H9 (cell line): ENCODE measurements at regions not wholly inside any gene's neighbourhood (a gene's known extent, or its start where the extent isn't known, plus 50 kb on each side); places are given as distances from the start of the nearest gene placed in this dataset.

Source experiments
- DNase-seq: peaks from one replicate; pipeline ENCODE4 v3.0.0-alpha.2; 2017
- H2AFZ ChIP-seq: one replicate; pipeline ENCODE4 v1.6.1; 2013; ENCODE audit warnings: mild to moderate bottlenecking, low read length, control low read depth, moderate library complexity
- H2AK5ac ChIP-seq: 2 replicates; pipeline ENCODE4 v1.6.1; 2013; ENCODE audit warnings: low read length, control low read depth, mixed read lengths; ENCODE audit not compliant: insufficient read length
- H2BK120ac ChIP-seq: one replicate; pipeline ENCODE4 v1.6.1; 2013; ENCODE audit warnings: low read depth, mild to moderate bottlenecking, low read length, control low read depth, inconsistent platforms; ENCODE audit not compliant: poor library complexity, severe bottlenecking
- H2BK12ac ChIP-seq: 2 replicates; pipeline ENCODE4 v1.6.1; 2013; ENCODE audit warnings: low read length, control low read depth, mixed read lengths, low read depth; ENCODE audit not compliant: insufficient read length
- H2BK15ac ChIP-seq: 2 replicates; pipeline ENCODE4 v1.6.1; 2013; ENCODE audit warnings: low read depth, low read length, control low read depth
- H2BK20ac ChIP-seq: one replicate; pipeline ENCODE4 v1.6.1; 2013; ENCODE audit warnings: low read depth, mild to moderate bottlenecking, low read length, control low read depth, inconsistent platforms; ENCODE audit not compliant: poor library complexity, severe bottlenecking
- H2BK5ac ChIP-seq: 2 replicates; pipeline ENCODE4 v1.6.1; 2013; ENCODE audit warnings: low read length, control low read depth, mixed read lengths; ENCODE audit not compliant: insufficient read length
- H3K14ac ChIP-seq: 2 replicates; pipeline ENCODE4 v1.6.1; 2013; ENCODE audit warnings: low read length, control low read depth; ENCODE audit not compliant: insufficient read depth
- H3K18ac ChIP-seq: 2 replicates; pipeline ENCODE4 v1.6.1; 2013; ENCODE audit warnings: low read depth, mild to moderate bottlenecking, mixed read lengths, low read length, control low read depth; ENCODE audit not compliant: insufficient read length
- H3K23ac ChIP-seq: 2 replicates; pipeline ENCODE4 v1.6.1; 2013; ENCODE audit warnings: low read length, control low read depth, mixed read lengths, low read depth; ENCODE audit not compliant: insufficient read length
- H3K23me2 ChIP-seq: 2 replicates; pipeline ENCODE4 v1.6.1; 2013; ENCODE audit warnings: low read depth, mild to moderate bottlenecking, mixed read lengths, low read length, control low read depth; ENCODE audit not compliant: insufficient read length, poor library complexity, severe bottlenecking
- H3K27ac ChIP-seq: 2 replicates; pipeline ENCODE4 v1.5.1; 2013; ENCODE audit warnings: low read length, control low read depth, mixed read lengths, low read depth; ENCODE audit not compliant: insufficient read length
- H3K27me3 ChIP-seq: 2 replicates; pipeline ENCODE4 v1.6.1; 2013; ENCODE audit warnings: low read length, control low read depth, inconsistent platforms; ENCODE audit not compliant: insufficient read depth
- H3K4ac ChIP-seq: 2 replicates; pipeline ENCODE4 v1.6.1; 2013; ENCODE audit warnings: low read depth, mild to moderate bottlenecking, control low read depth, inconsistent platforms, low read length, moderate library complexity
- H3K4me1 ChIP-seq: 2 replicates; pipeline ENCODE4 v1.6.1; 2013; ENCODE audit warnings: low read length, control low read depth, inconsistent platforms; ENCODE audit not compliant: insufficient read depth
- H3K4me2 ChIP-seq: 2 replicates; pipeline ENCODE4 v1.6.1; 2013; ENCODE audit warnings: low read length, control low read depth, mixed read lengths; ENCODE audit not compliant: insufficient read length, insufficient read depth
- H3K56ac ChIP-seq: 2 replicates; pipeline ENCODE4 v1.6.1; 2013; ENCODE audit warnings: low read depth, mild to moderate bottlenecking, mixed read lengths, low read length, control low read depth; ENCODE audit not compliant: insufficient read length
- H3K79me1 ChIP-seq: 2 replicates; pipeline ENCODE4 v1.6.1; 2013; ENCODE audit warnings: low read depth, mild to moderate bottlenecking, moderate library complexity, low read length, control low read depth, inconsistent platforms; ENCODE audit not compliant: insufficient read depth, poor library complexity, severe bottlenecking
- H3K79me2 ChIP-seq: 2 replicates; pipeline ENCODE4 v1.6.1; 2013; ENCODE audit warnings: low read length, control low read depth, inconsistent platforms; ENCODE audit not compliant: insufficient read depth
- H3K9ac ChIP-seq: 2 replicates; pipeline ENCODE4 v1.6.1; 2013; ENCODE audit warnings: low read length, control low read depth, mixed read lengths; ENCODE audit not compliant: insufficient read length; ENCODE audit errors: extremely low read depth
- H3K9me3 ChIP-seq: one replicate; pipeline ENCODE4 v1.6.1; 2013; ENCODE audit warnings: low read depth, low read length, inconsistent platforms; ENCODE audit not compliant: control insufficient read depth
- H3T11ph ChIP-seq: one replicate; pipeline ENCODE4 v1.6.1; 2013; ENCODE audit warnings: mild to moderate bottlenecking, low read length, control low read depth, inconsistent platforms
- H4K20me1 ChIP-seq: one replicate; pipeline ENCODE4 v1.6.1; 2013; ENCODE audit not compliant: control insufficient read depth, insufficient read length, insufficient read depth
- H4K5ac ChIP-seq: 2 replicates; pipeline ENCODE4 v1.6.1; 2013; ENCODE audit warnings: low read depth, mild to moderate bottlenecking, mixed read lengths, low read length, control low read depth; ENCODE audit not compliant: insufficient read length
- H4K8ac ChIP-seq: replicated peaks from 2 replicates; pipeline ENCODE4 v1.6.1; 2013; ENCODE audit warnings: low read length, control low read depth, mixed read lengths, low read depth; ENCODE audit not compliant: insufficient read length
- H4K91ac ChIP-seq: 2 replicates; pipeline ENCODE4 v1.6.1; 2013; ENCODE audit warnings: low read depth, mild to moderate bottlenecking, moderate library complexity, mixed read lengths, low read length, control low read depth; ENCODE audit not compliant: insufficient read length
- H3K27ac Mint-ChIP-seq, 3 experiments: 2 replicates in 2 of 3; 3 replicates in 1 of 3; pipeline ENCODE4 v1.8.0; 2020 to 2021; ENCODE audit warnings: mixed read lengths in 3 of 3, mild to moderate bottlenecking in 1 of 3, moderate library complexity in 1 of 3
- H3K27me3 Mint-ChIP-seq: 2 replicates; pipeline ENCODE4 v1.8.0; 2021; ENCODE audit warnings: low read depth, mild to moderate bottlenecking, moderate library complexity, mixed read lengths
- H3K36me3 Mint-ChIP-seq, 3 experiments: 2 replicates in 2 of 3; 3 replicates in 1 of 3; pipeline ENCODE4 v1.8.0; 2020 to 2021; ENCODE audit warnings: low read depth in 3 of 3, mixed read lengths in 3 of 3; ENCODE audit not compliant: insufficient read depth in 1 of 3
- H3K4me1 Mint-ChIP-seq, 2 experiments: 2 replicates each; pipeline ENCODE4 v1.8.0; 2020; ENCODE audit warnings: mixed read lengths in 2 of 2
- H3K4me3 Mint-ChIP-seq, 2 experiments: 2 replicates in 1 of 2; 3 replicates in 1 of 2; pipeline ENCODE4 v1.8.0; 2020 to 2021; ENCODE audit warnings: mild to moderate bottlenecking in 2 of 2, mixed read lengths in 2 of 2, moderate library complexity in 1 of 2
- H3K9me3 Mint-ChIP-seq, 2 experiments: 2 replicates in 1 of 2; 3 replicates in 1 of 2; pipeline ENCODE4 v1.8.0; 2020; ENCODE audit warnings: mild to moderate bottlenecking in 2 of 2, mixed read lengths in 2 of 2, moderate library complexity in 1 of 2
- CTCF ChIP-seq: fragments of 200-600 bp; sonication (generic); conservative IDR thresholded peaks from 3 replicates; pipeline ENCODE4 v1.8.0; 2021; ENCODE audit warnings: antibody characterized with exemption, mild to moderate bottlenecking
- WGBS: extraction: QIAGEN DNeasy Blood & Tissue Kit; methylation state at CpG from one replicate; pipeline ENCODE4 v1.1.7; 2013; ENCODE audit warnings: missing lambda C conversion rate, low lambda C conversion rate, mixed read lengths; ENCODE audit not compliant: insufficient read length; ENCODE audit errors: extremely low coverage; 5-methylcytosine and 5-hydroxymethylcytosine counted together

DNA sequence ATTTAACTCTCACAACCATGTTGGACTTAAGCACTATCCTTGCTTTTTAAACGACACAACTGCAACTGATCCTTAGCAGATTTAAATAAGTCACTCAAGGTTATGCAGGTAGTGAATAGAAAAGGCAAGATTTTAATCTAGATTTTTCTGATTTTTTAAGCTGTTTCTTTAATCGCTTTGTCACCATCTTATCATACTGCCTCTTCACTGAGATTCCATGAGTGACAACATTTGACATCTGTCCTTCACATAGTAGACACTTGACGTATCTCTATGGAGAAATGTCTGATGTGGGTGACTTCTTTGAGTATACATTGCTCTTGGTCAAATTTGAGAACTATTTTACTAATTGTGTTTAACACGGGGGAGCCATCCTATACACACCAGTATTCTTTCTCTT is 839.7 kb downstream of the GATA3 start:
- Histone ChIP-seq H3K56ac (no peak overlapping the region), H2BK5ac (no peak overlapping the region), H3K79me1 (no peaks in the 10 kb centered on the region), H3K27ac (no peak overlapping the region), H3K27me3 (no peaks in the 10 kb centered on the region), H4K8ac (no peak overlapping the region), H3K4ac (no peak overlapping the region), H3K18ac (no peak overlapping the region), H3K9me3 (no peaks in the 10 kb centered on the region), H2BK120ac (no peak overlapping the region), H3K4me2 (no peak overlapping the region), H4K20me1 (no peaks in the 10 kb centered on the region), H3K14ac (no peak overlapping the region), H2AFZ (no peak overlapping the region), H3K23ac (no peak overlapping the region), H3K79me2 (no peaks in the 10 kb centered on the region), H2AK5ac (no peak overlapping the region), H2BK20ac (no peak overlapping the region), H4K5ac (no peak overlapping the region), H2BK15ac (no peak overlapping the region), H3K9ac (no peak overlapping the region), H3T11ph (no peak overlapping the region), H4K91ac (no peak overlapping the region), H3K4me1 (no peaks in the 10 kb centered on the region), H2BK12ac (no peak overlapping the region), H3K23me2 (no peaks in the 10 kb centered on the region)
- H3K4me3 Mint-ChIP-seq: no peak overlapping the region
- TF ChIP-seq CTCF: no peak
- no peaks in the 10 kb centered on the region for H3K36me3 Mint-ChIP-seq
- WGBS: no CpG with 5 or more reads among the region's 4 CpGs
- peaks cover 5% of the 10 kb centered on the region for H3K27me3 Mint-ChIP-seq
- H3K4me1 Mint-ChIP-seq: no peaks in the 10 kb centered on the region
- no peaks in the 10 kb centered on the region for H3K9me3 Mint-ChIP-seq
- no peak for DNase-seq
- no peak overlapping the region for H3K27ac Mint-ChIP-seq
